HG03280 (cell line): ENCODE measurements at regions not wholly inside any gene's neighbourhood (a gene's known extent, or its start where the extent isn't known, plus 50 kb on each side); places are given as distances from the start of the nearest gene placed in this dataset.
A peak's percentile ranks its signal among the peaks of the same experiment; 100 is the strongest.

Experiments
- ATAC-seq: cut with Tn5 transposase; IDR thresholded peaks from one replicate; pipeline ENCODE4 v1.9.1; 2021; ENCODE audit warnings: mild to moderate bottlenecking, moderate library complexity; ENCODE audit not compliant: unreplicated experiment

DNA sequence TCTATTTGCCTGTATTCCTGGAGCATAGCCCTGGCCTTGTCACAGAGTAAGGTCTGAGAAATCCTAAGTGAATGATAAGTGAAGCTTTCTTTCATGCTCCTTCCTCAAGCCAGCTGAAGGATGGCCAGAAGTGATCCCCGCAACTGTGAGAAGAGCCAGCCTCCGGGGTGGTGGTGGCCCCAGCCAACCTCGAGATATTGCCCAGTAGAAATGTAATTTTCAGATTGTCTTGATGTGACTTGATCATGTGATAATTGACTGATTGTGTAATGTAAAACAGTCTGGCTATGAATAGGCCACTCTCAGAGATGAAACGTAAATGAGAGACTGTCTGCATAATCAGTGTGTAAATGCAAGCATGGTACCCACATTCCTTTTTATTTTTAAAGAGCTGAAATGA, 242.4 kb upstream of the CAMK1G start:
- no peak for ATAC-seq

DNA sequence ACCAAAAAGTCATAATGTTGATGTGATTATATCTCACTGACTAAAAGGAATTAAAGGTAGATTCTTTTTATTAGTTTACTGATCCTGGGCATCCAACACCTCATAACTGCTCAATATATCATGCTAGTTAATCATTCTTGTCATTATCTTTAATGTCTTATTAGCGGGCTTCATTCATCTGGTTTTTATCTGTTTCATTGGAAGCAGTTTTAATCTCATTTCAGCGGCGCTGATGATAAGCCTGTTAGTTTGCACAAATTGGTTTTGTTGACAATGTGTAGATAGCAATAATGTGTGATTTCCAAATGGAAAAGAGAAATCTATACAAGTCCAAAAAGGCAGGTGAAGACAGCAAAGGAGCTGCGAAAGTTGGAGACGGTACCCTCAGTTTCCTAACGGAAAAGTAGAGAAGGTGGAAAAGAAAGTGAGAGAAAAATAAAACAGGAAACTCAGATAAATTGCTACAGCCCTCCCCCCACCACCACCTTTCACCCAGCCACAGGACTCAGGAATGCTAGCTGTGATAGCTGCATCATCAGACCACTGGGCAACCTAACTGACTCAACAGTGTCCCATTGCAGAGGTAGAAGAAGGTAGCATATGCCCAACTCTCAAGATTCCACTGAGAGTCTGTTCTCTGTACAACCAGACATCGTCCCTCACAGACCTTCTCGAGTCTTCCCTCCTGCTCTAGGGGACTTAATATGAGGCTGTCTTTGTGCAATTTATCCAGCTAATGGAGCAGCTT, 241.7 kb upstream of the CAMK1G start:
- no peak for ATAC-seq

DNA sequence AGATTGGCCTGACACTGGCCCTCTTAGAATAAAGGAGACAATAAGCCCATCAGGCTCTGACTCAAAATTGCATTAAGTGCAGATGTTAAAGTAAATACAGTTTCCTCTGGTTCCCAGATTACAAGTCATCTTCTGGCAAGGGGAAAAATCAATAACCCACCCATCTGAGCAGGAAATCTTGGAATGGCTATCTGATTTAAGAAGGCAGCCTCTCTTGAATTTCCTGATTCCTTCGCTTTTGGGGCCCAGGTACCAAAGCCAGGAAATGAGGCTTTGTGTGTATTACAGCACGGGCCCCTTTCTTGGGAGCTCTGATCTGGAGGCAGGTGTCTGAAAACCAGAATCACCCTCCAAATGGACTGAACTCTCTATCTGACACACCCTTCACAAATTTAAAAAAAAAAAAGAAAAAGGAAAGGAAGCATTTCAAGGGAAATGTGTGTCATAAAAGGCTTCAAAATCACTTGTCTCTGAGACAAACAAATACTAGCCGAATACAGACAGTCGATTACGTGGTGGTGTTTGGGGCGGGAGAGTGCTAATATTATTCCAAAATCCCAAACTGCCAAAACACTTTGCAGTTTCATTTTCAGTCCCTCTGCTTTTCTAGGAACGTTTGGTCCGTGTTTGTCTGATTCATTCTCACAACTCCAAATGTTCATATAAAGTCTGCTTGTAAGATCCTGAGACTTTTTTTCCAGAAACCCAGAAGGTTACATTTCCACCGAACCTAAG, 240.9 kb upstream of the CAMK1G start:
- ATAC-seq: no peak

DNA sequence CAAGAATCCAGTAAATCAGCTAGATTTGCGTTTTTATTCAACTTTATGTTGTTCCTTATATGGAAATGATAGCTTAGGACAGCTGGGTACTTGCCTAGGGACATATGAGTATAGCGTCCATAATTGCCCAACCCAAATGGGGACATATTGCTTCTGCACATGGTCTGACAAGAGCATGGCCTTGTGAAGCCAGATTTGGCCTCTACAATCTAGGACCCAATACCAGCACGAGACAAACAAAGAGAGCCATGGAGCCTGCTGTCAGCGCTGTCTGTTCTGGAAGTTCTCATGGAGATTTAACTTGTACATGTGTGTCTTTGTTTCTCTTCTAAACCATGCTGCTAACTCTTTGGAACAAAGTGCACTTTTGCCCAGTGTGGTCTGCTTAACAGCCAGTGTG, 240.0 kb upstream of the CAMK1G start:
- ATAC-seq: no peak

DNA sequence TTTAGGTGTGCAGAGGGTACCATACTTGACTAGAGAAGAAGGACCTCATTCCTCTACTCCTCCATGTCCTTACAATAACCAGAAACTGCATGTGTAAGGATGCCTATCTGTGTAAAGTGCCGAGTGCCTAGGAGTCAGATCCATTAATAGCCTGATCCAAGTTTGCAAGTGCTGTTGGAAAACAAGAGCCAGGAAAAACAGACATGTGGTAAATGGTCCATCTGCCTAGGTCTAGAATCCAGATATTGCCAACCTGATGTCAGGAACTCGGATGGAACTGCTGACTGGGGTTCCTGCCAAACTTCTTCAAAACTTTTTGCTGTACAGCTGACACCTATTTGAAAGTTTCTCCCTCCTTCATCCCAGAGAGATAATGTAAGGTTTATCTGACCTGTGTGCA, 239.4 kb upstream of the CAMK1G start:
- no peak for ATAC-seq

DNA sequence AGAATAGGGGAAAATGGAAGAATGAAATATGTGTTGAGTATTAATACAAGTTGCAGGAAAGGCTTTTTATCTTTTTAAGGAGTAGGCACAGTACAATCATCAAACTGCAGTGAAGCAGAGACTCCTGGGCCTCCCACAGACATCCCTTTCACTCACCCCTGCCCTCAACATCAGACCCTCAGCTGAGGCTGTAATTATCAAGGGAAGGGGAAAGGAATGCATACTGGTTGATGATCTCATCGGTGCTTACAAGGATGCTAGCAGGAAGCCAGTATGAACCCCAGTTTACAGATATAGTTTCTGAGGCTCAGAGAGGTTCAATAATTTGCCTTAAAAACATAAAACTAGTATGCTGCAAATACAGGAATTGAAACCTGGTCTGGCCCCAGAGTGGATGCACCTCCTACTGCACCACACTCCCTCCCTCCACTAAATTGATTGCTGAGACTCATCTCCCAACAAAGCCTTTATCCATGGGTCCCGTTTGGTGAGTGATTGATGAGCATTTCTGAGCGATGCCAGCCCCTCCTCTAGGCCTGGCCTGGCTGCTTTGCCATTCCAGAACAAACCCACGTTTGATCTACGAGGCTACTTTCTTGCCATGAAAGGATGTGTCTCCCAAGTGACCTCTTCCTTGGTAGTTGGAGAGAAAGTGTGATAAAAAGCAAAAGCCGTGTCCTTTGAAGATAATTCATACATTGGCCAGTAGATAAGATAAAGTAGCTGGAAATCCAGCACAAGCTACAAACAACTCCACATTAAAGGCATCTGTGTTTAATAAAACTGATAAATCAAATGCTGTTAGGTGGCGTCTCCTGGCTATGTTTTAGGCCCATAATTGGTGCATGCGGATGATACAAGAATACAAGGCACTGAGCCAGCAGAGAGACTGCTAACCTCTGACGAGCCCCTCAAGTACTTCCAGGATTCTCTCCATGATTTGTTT, 233.9 kb upstream of the CAMK1G start:
- ATAC-seq: no peak

DNA sequence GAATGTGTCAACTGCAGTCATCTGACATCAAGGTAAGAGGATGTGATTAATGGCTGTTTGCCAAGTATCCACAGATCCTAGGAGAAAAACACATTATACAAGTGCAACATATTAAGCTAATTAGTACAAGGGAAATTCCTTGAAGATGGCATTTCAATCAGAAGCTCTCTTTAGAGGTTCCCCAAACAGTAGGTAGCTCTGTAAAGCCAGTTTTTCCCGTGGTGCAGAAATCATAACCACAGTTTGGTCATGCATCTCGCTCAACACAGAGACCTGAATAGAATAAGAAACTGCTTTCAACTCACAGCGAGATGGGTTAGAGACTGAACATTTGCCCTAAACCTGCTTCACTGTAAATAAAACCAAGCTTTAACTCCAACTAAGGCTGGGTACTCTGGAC, 230.5 kb upstream of the CAMK1G start:
- ATAC-seq: no peak

DNA sequence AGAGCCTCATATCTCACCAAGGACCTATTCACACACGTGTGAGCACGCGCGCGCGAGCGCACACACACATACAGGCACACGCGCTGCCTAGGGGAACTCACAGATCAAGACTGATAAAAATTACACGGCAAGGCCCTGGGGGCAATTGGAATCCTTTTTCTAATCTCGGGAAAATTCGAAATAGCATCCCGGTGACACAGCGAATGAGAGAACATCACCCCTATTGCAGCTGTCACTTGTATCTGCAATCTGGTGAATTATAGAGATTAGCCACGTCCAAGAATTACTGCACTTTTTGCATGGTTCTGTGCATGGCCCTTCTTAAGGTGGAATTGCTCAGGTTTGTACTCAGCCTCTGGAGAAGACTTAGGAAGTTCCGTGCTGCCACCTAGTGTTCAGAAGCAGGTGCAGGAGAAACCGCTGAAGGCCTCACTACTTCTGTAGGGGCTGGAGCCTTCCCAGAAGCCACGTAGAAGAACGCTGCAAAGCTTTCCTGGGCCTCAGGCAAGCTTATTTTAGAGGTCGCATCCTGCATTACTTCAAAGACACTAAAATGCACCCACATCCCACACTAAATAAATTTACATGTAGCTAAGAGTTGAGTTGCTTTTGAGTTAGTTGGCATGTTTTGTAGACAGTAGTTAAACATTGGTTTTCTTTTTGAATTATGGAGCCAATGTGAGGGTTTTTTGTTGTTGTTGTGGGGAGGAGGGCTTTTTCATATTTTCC, 229.2 kb upstream of the CAMK1G start:
- peak; percentile 85 for ATAC-seq

DNA sequence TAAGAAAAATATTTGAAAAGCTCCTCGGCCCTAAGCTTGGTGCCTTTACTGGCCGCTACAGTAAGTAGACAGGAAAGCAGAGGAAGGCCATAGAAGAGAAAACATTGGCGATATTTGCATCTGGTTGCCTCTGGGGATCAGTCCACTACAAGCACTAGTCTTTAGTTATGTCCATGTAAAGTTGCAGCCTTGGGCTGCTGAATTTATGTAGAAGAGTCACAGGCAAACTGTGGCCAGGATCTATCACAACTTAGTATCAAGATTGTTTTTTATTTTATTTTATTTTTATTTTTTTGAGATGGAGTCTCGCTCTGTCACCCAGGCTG, 228.7 kb upstream of the CAMK1G start:
- no peak for ATAC-seq

DNA sequence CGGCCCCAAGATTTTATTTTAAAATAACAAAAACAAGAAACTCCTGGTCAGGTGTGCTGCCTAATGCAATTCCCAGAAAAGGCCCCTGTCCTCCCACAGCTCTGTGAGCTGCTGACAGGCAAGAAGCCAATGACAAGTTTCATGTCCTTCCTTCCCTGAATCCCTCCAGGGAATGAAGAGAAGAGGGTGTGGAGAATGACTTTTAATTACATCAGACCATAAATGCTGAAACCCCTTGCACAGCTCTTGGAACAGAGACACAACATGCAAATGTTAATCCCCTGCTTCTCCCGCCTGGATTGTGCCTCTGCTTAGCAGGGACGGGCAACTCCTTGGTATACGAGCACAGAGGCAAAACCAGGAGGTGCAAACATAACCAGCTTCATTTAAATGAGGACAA, 228.1 kb upstream of the CAMK1G start:
- ATAC-seq: no peak

DNA sequence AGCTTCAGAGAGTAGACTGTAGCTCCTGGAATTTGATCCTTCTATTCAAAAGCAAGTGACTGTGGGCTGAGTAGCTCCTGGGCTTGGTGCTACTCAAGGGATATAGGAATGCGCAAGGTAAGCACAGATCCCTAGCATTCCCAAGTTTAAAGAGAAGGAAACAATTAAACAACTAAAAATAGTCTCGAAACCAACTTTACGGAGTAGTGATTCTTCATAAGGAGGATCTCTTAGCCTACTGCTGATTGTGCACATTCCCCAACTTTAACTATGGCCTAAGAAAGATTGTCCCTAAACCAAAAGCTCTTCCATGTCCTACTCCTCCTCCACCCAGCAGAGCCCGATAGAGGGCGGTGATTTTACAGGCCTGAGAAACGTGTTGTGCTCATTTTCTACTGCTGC, 226.5 kb upstream of the CAMK1G start:
- no peak for ATAC-seq

DNA sequence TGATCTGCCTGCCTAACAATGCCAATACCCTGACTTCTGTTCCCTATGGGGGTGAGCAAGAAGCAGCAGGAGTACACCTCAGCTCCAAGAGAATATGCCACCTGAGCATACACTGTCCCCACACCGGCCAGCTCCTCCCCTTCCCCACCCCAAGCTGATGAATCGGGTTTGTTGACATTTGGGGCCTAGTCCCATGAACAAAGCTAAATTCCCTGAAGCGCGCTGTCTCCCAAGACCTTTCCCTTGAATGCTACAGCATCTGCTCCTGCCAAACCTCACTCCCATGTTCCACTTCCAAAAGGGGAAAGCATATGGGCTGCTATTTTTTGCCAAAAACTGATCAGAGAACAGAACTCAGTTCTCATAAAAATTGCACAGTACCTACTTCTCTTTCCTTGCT, 220.4 kb upstream of the CAMK1G start:
- no peak for ATAC-seq

DNA sequence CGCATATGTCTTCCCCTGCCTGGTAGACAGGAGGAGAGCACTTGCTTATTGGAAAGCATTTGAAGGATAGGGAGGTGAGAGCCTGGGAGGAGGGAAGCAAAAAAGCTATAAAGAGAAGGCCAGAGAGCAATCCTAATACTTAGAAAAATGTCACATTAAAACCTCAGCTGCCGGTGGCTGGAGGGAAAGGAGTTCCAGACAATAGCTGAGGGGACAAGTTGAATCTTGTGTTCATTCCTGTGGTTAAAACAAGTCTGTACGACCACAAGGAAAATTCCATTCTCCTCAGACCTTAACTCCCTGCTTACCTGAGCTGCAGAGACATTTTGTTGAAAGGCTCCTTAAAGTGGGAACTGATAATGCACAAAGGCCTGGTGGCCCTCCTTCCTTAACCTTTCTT, 218.8 kb upstream of the CAMK1G start:
- ATAC-seq: no peak

DNA sequence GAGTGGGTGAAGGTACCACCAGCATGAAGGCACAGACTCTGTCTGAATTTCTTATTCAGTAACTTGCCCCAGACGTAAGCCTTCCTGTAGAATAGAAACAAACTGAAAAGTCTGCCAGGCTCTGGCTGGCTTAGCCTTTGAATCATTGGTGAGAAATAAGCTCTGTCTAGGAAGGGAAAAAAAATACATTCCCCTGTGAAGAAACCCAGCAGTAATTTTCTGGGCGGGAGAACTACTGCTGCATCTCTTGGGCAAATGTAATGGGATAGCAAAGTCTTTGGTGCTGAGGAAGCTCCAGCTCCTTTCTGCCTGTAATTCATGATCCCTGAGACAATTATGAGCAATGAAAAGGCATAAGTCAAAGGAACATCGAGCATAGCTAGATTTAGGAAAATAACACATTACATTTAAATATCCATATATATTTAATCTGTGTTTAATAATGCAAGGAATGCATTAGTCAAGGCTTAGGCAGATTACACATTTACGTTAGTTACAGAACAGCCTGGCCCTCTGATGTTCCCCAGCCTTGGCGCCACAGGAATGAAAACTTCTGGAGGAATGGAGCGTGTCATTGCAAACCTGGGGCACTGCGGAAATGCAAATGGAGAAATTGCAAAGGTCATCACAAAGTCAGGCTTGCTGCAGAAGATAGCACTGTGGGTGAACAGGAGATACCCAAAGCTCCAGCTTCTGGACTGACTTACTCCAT, 216.3 kb upstream of the CAMK1G start:
- no peak for ATAC-seq

DNA sequence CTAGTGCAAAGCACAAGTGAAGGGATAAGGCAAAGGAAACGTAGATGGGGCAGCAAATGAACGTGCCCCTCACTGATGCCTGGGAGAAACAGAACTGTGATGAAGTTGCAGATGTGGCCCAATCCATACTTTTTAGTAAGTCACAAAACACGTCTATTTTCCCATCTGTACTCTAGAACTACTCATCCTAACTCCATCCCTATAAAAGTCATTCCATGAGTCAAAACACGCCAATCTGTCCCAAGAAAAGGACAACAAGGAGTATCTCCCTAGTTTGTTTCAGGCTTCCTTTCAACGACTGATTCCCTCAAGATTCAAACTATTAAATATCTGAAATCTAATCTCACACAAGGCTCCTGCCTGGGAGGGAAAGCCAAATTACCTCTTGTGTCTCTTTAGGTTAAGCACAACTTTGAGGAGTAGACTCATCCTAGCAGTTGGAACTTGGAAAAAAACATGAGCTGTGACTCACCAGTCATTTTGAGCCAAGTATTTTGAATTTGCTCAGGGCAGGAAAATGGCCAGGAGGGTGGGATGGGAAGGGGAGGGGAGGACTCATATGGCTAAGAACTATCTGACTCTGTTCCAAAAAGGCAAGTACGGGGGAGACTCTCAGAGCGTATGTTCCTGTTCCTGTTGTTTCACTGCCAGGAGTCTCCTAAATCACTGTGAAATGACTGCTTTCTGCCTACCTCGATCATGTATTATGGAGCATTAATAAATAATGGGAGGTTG, 214.5 kb upstream of the CAMK1G start:
- no peak for ATAC-seq

DNA sequence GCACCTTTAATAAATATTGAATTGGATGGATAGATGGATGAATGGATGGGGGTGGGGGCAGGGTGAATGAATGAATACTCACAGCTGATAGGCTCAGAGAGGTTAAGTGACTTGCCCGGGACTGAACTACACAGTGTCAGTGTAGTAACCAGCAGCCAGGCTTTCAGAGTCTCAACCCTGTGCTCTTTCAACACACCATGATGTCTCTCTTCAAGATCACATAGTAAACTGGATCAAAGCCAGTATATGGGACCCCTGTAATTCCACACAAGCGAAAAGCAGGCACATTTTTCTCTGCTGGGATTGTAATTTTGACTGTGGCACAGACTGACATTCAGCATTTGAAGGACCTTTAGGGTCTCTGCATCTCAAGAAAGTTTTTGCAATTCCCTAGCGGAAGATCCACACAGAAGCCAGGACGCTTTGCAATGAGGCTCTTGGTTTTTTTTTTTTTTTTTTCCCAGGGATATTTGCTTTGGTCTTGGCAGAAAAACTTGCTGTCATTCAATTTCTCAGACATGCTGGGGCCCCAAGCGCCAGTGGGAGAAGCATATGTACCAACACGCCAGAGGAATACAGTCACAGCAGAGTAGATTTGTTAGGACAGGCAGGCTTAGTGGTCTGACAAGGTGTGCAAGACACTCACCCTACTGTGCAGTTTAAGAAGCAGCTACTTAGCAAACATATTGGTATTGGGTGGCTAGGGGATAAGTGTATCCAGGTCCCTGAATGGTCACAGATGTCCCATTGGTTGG, 213.1 kb upstream of the CAMK1G start:
- no peak for ATAC-seq

DNA sequence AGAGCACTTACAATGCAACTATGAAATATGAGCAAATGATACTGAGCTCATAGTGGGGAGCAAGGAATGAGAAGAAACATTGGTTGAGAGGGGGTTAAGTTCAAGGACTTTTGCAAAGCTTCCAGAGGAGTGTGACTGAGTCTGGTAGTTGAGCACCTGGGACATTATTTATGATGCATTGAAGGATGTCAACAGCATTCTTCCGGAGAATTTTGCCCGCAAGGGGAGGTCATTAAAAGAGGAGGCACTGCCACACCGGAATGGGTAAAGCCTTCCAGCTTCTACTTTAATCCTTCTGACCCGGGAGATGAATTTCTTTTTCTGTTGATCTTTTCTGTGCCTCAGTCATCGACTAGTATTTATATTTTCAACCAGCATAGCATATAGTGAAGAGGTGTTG, 208.4 kb upstream of the CAMK1G start:
- no peak for ATAC-seq

DNA sequence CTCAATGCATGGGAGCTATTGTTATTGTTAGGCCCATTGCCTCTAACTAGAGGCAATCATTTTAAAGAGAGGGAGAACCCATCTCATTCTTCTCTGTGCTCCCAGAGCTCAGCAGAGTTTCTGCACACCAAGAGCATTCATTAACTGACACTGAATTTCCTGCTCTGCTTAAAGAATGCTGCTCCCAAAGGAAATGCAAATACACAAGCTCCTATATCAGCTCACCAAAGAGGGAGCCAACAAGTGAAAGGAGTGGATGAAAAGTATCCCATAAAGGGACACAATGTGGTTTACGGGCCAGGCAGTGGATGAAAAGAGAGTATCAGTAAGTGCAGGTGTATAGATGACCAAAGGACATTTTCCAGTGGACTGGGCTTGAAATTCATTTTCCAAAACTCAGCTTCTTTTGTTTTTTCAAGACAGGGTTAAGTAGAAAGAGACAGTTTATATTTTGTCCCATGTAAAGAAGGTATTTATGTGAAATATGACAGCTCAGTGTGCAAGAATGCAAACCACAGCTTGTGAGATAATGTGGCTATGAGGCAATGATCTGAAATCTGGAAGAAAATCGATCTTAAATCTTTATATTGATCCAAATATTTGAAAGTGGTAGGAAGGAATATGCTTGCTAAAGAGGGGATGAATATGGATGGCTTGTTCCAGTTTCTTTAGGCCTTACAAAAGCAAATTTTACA, 207.7 kb upstream of the CAMK1G start:
- ATAC-seq: no peak
